ENCODE measurements at regions not wholly inside any gene's neighbourhood (a gene's known extent, or its start where the extent isn't known, plus 50 kb on each side); places are given as distances from the start of the nearest gene placed in this dataset.

GRCh38 chr6:110528930-110529325 lies 52.5 kb upstream of the SLC22A16 start:
- no peak for TF ChIP-seq POLR2A (IDR thresholded peaks at IDR 0.05)
- TF ChIP-seq CTCF (IDR thresholded peaks at IDR 0.05): no peak

Measured in lower leg skin (tissue), 3 donors.